M059J (cell line): ENCODE measurements at regions not wholly inside any gene's neighbourhood (a gene's known extent, or its start where the extent isn't known, plus 50 kb on each side); places are given as distances from the start of the nearest gene placed in this dataset.

Experiments used
- DNase-seq: peaks from one replicate; pipeline ENCODE4 v3.0.0-alpha.2; 2012; ENCODE audit warnings: low read depth

GRCh38 chr5:20113931-20114330 lies 125.9 kb upstream of the CDH18 start:
- no peak for DNase-seq

- DNase-seq: no peak
Measured at GRCh38 chr5:20113031-20113715, 125.2 kb upstream of the CDH18 start.

GRCh38 chr5:20109326-20109725 lies 121.3 kb upstream of the CDH18 start:
- no peak for DNase-seq

- DNase-seq: no peak
Measured at GRCh38 chr5:20105915-20106314, 117.9 kb upstream of the CDH18 start.

- DNase-seq: no peak
Measured at GRCh38 chr5:20102293-20102692, 114.3 kb upstream of the CDH18 start.

- DNase-seq: no peak
Measured at GRCh38 chr5:20098694-20099093, 110.7 kb upstream of the CDH18 start.

GRCh38 chr5:20088361-20088760 lies 100.4 kb upstream of the CDH18 start:
- DNase-seq: no peak

- no peak for DNase-seq
Measured at GRCh38 chr5:20087299-20087698, 99.3 kb upstream of the CDH18 start.

- DNase-seq: no peak
Measured at GRCh38 chr5:20077186-20077585, 89.2 kb upstream of the CDH18 start.

- no peak for DNase-seq
Measured at GRCh38 chr5:20056933-20057332, 68.9 kb upstream of the CDH18 start.

GRCh38 chr5:20055301-20055700 lies 67.3 kb upstream of the CDH18 start:
- DNase-seq: no peak

GRCh38 chr5:20050262-20050661 lies 62.3 kb upstream of the CDH18 start:
- no peak for DNase-seq

GRCh38 chr5:20044460-20044859 lies 56.5 kb upstream of the CDH18 start:
- DNase-seq: no peak

- peak; percentile 38 for DNase-seq
Measured at GRCh38 chr5:20041326-20042274, 53.6 kb upstream of the CDH18 start.

- DNase-seq: no peak
Measured at GRCh38 chr5:20040901-20041300, 52.9 kb upstream of the CDH18 start.
